GM12892 (cell line): ENCODE measurements at regions not wholly inside any gene's neighbourhood (a gene's known extent, or its start where the extent isn't known, plus 50 kb on each side); places are given as distances from the start of the nearest gene placed in this dataset.

Experiments
- POLR2A ChIP-seq: IDR thresholded peaks from 2 replicates; pipeline ENCODE4 v1.6.1; 2011; ENCODE audit warnings: low read depth, low read length, control low read depth
- POLR2AphosphoS5 ChIP-seq: IDR thresholded peaks from 2 replicates; pipeline ENCODE4 v1.6.1; 2011; ENCODE audit warnings: low read depth, low read length, control low read depth
- TAF1 ChIP-seq: IDR thresholded peaks from 2 replicates; pipeline ENCODE4 v1.6.1; 2011; ENCODE audit warnings: low read depth, mild to moderate bottlenecking, control low read depth, low read length, borderline replicate concordance

- TF ChIP-seq POLR2A, result no peak
- TF ChIP-seq POLR2AphosphoS5, result no peak
- no peak for TF ChIP-seq TAF1
Observed at GRCh38 chr5:27267209-27267824, 228.9 kb upstream of the CDH9 start.
